Ovary (tissue), 7 donors: ENCODE measurements at regions not wholly inside any gene's neighbourhood (a gene's known extent, or its start where the extent isn't known, plus 50 kb on each side); places are given as distances from the start of the nearest gene placed in this dataset.

ENCODE experiments used
- DNase-seq, 5 donors: peaks; one replicate each; pipeline ENCODE4 v3.0.0-alpha.2; 2019 to 2020
- H3K27ac ChIP-seq, 2 donors: fragments of 200-600 bp; one replicate each; pipeline versions ENCODE4 v1.5.1 to v1.8.0; 2019 to 2022
- H3K27me3 ChIP-seq: fragments of 200-600 bp; one replicate; pipeline ENCODE4 v1.8.0; 2022
- H3K36me3 ChIP-seq: fragments of 200-600 bp; sonication (generic); one replicate; pipeline ENCODE4 v1.5.1; 2019
- H3K4me1 ChIP-seq: one replicate; pipeline ENCODE4 v1.8.1; 2013; ENCODE audit warnings: mild to moderate bottlenecking, moderate library complexity; ENCODE audit not compliant: insufficient read depth
- H3K4me3 ChIP-seq: fragments of 200-600 bp; sonication (generic); one replicate; pipeline ENCODE4 v1.5.1; 2017
- H3K9me3 ChIP-seq, 2 donors: fragments of 200-600 bp in 1 of 2; sonication (generic) in 1 of 2; one replicate each; pipeline versions ENCODE4 v1.5.1 to v1.8.1; 2013 to 2019; ENCODE audit warnings: mild to moderate bottlenecking in 1 of 2, moderate library complexity in 1 of 2
- EP300 ChIP-seq: sonication (generic); formaldehyde crosslinking; IDR thresholded peaks from one replicate; pipeline ENCODE4 v1.6.1; 2017; ENCODE audit warnings: antibody characterized with exemption
- POLR2A ChIP-seq: fragments of 450-650 bp; IDR thresholded peaks from one replicate; pipeline ENCODE4 v1.6.1; 2017; ENCODE audit warnings: antibody characterized with exemption, mild to moderate bottlenecking, moderate library complexity
- WGBS, 3 donors: extraction: QIAGEN DNeasy Blood & Tissue Kit in 1 of 3; methylation state at CpG; one replicate each; pipeline versions ENCODE4 v1.1.5 to v1.1.7; 2013 to 2017; 5-methylcytosine and 5-hydroxymethylcytosine counted together
- intact Hi-C, 4 donors: fragments of 100-400 bp; cut with DNase I; formaldehyde crosslinking; loops; one replicate each; pipeline versions ENCODE4 v1.11.0 to v1.15.1; 2022 to 2023
- TF ChIP-seq, protein P1 (sequence below), 3 donors: fragments of 450-650 bp in 2 of 3; fragments of 200-600 bp in 1 of 3; IDR thresholded peaks; one replicate each; pipeline versions ENCODE4 v1.5.1 to v1.8.0; 2016 to 2022; ENCODE audit warnings: antibody characterized with exemption in 3 of 3, mild to moderate bottlenecking in 1 of 3
- donor health status: DM: no; HTN: no; CAD: no; lungs with moderate emphysema.
- donor health status: DM: no; HTN: no; CAD: no.
- donor health status: Bipolar disorder and iron deficiency.
- donor health status: DM: no; HTN: no; CAD: no.
- donor health status: DM: yes; HTN: yes; CAD: no.

DNA sequence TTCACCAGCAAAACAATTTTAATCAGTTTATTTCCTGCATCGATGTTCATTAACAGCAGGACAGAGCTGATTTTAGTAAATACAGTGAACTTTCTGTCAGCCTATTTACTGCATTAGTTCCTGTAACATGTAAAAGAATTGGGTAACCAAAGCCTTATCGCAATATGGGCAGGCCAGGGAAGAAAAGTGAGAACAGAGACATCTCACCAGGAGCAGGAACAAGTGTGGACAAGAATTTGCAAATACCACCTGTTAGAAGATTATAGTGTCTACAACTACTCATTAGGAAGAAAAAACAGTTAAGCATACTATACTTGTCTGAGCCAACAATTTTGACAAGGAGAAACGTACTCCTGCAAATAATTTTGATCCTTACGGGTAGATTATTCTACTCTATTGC is 1293.9 kb downstream of the PLA2G4A start:
- Histone ChIP-seq H3K27ac (no peak overlapping the region), H3K4me3 (no peak overlapping the region), H3K36me3 (no peaks in the 10 kb centered on the region), H3K27me3 (no peaks in the 10 kb centered on the region), H3K9me3 (no peaks in the 10 kb centered on the region), H3K4me1 (no peaks in the 10 kb centered on the region)
- no peak for TF ChIP-seq POLR2A
- no peak for TF ChIP-seq EP300
- TF ChIP-seq, protein P1, sequence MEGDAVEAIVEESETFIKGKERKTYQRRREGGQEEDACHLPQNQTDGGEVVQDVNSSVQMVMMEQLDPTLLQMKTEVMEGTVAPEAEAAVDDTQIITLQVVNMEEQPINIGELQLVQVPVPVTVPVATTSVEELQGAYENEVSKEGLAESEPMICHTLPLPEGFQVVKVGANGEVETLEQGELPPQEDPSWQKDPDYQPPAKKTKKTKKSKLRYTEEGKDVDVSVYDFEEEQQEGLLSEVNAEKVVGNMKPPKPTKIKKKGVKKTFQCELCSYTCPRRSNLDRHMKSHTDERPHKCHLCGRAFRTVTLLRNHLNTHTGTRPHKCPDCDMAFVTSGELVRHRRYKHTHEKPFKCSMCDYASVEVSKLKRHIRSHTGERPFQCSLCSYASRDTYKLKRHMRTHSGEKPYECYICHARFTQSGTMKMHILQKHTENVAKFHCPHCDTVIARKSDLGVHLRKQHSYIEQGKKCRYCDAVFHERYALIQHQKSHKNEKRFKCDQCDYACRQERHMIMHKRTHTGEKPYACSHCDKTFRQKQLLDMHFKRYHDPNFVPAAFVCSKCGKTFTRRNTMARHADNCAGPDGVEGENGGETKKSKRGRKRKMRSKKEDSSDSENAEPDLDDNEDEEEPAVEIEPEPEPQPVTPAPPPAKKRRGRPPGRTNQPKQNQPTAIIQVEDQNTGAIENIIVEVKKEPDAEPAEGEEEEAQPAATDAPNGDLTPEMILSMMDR (IDR thresholded peaks at IDR 0.05): no peak
- 62 to 79% (median 64%) methylated on average over 4 of the region's 4 CpGs for WGBS, 3 donors
- intact Hi-C loops: no loop called here
- DNase-seq: no peak

DNA sequence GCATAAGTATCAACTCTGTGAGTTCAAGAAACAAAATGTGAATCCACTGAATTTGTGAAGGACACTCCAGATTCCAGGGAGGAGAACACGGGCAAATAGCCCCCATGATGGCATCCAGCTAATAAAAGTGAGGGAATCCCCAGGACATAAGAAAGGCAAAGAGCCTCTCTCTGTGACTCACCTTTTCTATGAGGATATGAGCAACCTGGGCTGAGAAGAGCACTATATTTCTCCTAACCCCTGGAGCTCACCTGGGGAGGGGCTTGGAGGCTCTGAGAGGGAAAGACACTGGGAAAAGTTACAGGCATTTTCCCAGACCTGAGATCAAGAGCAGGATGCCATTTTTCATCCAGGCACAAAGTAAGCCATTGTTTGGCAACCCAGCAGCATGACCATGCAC is 1298.8 kb downstream of the PLA2G4A start:
- Histone ChIP-seq H3K9me3 (no peaks in the 10 kb centered on the region), H3K4me3 (no peak overlapping the region), H3K36me3 (no peaks in the 10 kb centered on the region), H3K4me1 (no peaks in the 10 kb centered on the region), H3K27me3 (no peaks in the 10 kb centered on the region), H3K27ac (no peak overlapping the region)
- intact Hi-C loops: no loop called here
- DNase-seq: no peak
- WGBS, 3 donors: 63 to 70% (median 70%) methylated on average over 1 of the region's 1 CpG
- no peak for TF ChIP-seq EP300
- TF ChIP-seq, protein P1 (IDR thresholded peaks at IDR 0.05): no peak

DNA sequence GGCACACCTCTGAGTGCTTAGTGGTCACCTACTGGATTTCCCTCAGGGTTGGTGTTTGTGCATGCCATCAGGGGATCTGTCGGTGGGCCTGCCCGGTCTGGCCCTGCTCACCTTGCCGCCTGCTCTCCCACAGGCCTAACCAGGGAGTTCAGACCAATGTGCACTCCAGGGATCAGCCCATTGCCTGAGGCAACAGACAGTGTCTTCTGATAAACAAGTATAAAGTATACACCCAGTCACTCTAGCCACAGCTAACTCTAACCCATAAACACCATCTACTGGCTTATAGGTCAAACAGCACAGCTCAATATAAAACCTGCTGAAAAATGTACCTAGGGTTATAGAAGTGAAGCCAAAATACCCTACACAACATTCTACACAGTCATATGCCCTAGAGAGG is 1300.0 kb downstream of the PLA2G4A start:
- 94 to 97% (median 96%) methylated on average over 3 of the region's 3 CpGs for WGBS, 3 donors
- Histone ChIP-seq H3K27ac (no peak overlapping the region), H3K36me3 (no peaks in the 10 kb centered on the region), H3K4me1 (no peaks in the 10 kb centered on the region), H3K27me3 (no peaks in the 10 kb centered on the region), H3K4me3 (no peak overlapping the region), H3K9me3 (no peaks in the 10 kb centered on the region)
- no peak for DNase-seq
- intact Hi-C loops: no loop called here
- TF ChIP-seq POLR2A (no peak), EP300 (no peak)
- TF ChIP-seq, protein P1 (IDR thresholded peaks at IDR 0.05): no peak

DNA sequence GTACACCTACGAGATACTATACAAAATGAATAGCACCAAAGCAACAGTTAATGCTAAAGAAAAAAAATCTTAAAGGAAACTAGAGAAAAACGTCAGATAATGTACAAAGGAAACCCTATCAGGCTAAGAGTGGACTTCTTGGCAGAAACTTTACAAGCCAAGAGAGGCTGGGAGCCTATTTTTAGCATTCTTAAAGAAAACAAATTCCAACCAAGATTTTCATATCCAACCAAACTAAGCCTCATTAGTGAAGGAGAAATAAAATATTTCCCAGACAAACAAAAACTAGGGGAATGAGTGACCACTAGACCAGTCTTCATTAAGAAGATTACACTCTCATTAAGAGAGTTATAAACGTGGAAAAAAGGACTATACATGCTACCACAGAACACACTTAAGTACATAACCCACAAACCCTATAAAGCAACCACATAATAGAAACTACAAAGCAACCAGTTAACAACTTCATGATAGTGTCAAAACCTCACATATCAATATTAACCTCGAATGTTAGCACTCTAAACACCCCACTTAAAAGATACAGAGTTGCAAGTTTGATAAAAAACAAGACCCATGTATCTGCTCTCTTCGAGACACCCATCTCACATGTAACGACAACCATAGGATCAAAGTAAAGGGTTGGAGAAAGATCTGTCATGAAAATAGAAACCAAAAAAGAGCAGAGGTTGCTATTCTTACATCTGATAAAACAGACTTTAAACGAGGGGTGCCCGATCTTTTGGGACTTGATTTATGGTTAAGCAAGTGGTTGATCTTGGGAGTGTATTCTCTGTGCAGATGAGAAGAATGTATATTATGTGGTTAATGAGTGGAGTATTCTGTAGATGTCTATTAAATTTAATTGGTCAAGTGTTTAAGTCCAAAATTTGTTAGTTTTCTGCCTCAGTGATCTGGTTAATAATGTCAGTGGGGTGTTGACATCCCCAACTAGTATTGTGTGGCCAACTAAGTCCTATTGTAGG is 1301.4 kb downstream of the PLA2G4A start:
- no peak for DNase-seq
- Histone ChIP-seq H3K4me3 (no peak overlapping the region), H3K36me3 (no peaks in the 10 kb centered on the region), H3K27me3 (no peaks in the 10 kb centered on the region), H3K27ac (no peak overlapping the region), H3K9me3 (no peaks in the 10 kb centered on the region), H3K4me1 (no peaks in the 10 kb centered on the region)
- intact Hi-C loops: no loop called here
- WGBS, 3 donors: 39 to 42% (median 39%) methylated on average over 8 of the region's 8 CpGs
- TF ChIP-seq EP300 (no peak), POLR2A (no peak)
- TF ChIP-seq, protein P1 (IDR thresholded peaks at IDR 0.05): no peak
